ENCODE measurements at regions not wholly inside any gene's neighbourhood (a gene's known extent, or its start where the extent isn't known, plus 50 kb on each side); places are given as distances from the start of the nearest gene placed in this dataset.

GRCh38 chr6:122886481-122886880 is 97.4 kb downstream of the SMPDL3A start (continued):
- TF ChIP-seq PRDM15 (CRISPR knock-in tag; IDR thresholded peaks at IDR 0.05) (no peak), ESRRA (CRISPR knock-in tag; IDR thresholded peaks at IDR 0.05; ENCODE audit: borderline replicate concordance) (no peak), ZNF121 (CRISPR knock-in tag; IDR thresholded peaks at IDR 0.05) (no peak), STAT6 (CRISPR knock-in tag; conservative IDR thresholded peaks at IDR 0.05; ENCODE audit: low read depth) (no peak), MXD4 (CRISPR knock-in tag; IDR thresholded peaks at IDR 0.05; ENCODE audit: borderline replicate concordance) (no peak), ZNF423 (CRISPR knock-in tag; IDR thresholded peaks at IDR 0.05) (no peak), ATF6 (CRISPR knock-in tag; IDR thresholded peaks at IDR 0.05) (no peak), FOXJ3 (CRISPR knock-in tag; IDR thresholded peaks at IDR 0.05; ENCODE audit: borderline replicate concordance) (no peak), SOX15 (CRISPR knock-in tag; IDR thresholded peaks at IDR 0.05) (no peak)
- TF ChIP-seq, protein P1, sequence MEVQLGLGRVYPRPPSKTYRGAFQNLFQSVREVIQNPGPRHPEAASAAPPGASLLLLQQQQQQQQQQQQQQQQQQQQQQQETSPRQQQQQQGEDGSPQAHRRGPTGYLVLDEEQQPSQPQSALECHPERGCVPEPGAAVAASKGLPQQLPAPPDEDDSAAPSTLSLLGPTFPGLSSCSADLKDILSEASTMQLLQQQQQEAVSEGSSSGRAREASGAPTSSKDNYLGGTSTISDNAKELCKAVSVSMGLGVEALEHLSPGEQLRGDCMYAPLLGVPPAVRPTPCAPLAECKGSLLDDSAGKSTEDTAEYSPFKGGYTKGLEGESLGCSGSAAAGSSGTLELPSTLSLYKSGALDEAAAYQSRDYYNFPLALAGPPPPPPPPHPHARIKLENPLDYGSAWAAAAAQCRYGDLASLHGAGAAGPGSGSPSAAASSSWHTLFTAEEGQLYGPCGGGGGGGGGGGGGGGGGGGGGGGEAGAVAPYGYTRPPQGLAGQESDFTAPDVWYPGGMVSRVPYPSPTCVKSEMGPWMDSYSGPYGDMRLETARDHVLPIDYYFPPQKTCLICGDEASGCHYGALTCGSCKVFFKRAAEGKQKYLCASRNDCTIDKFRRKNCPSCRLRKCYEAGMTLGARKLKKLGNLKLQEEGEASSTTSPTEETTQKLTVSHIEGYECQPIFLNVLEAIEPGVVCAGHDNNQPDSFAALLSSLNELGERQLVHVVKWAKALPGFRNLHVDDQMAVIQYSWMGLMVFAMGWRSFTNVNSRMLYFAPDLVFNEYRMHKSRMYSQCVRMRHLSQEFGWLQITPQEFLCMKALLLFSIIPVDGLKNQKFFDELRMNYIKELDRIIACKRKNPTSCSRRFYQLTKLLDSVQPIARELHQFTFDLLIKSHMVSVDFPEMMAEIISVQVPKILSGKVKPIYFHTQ (CRISPR knock-in tag; IDR thresholded peaks at IDR 0.05): no peak
- TF ChIP-seq, protein P2, sequence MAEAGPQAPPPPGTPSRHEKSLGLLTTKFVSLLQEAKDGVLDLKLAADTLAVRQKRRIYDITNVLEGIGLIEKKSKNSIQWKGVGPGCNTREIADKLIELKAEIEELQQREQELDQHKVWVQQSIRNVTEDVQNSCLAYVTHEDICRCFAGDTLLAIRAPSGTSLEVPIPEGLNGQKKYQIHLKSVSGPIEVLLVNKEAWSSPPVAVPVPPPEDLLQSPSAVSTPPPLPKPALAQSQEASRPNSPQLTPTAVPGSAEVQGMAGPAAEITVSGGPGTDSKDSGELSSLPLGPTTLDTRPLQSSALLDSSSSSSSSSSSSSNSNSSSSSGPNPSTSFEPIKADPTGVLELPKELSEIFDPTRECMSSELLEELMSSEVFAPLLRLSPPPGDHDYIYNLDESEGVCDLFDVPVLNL (CRISPR knock-in tag; IDR thresholded peaks at IDR 0.05; ENCODE audit: borderline replicate concordance, low read depth): no peak

GRCh38 chr6:122887941-122888340 is 98.9 kb downstream of the SMPDL3A start:
- ATAC-seq (no peak), DNase-seq (ENCODE audit: low spot score) (no peak)
- CTCF ChIA-PET: no interaction called here
- H3K9me3 Mint-ChIP-seq: peaks cover 14% of the 10 kb centered on the region
- H3K27me3 Mint-ChIP-seq (ENCODE audit: low read depth): no peaks in the 10 kb centered on the region; the same call in none of the 2 replicates
- peaks cover 5% of the 10 kb centered on the region for H3K36me3 Mint-ChIP-seq
- H3K27ac Mint-ChIP-seq: no peak overlapping the region
- H3K4me3 Mint-ChIP-seq: no peak overlapping the region
- H3K4me1 Mint-ChIP-seq: peaks cover 9% of the 10 kb centered on the region
- POLR2A ChIA-PET: no interaction called here
- no peak for TF ChIP-seq TEAD4 (CRISPR knock-in tag; IDR thresholded peaks at IDR 0.05)
- no peak for TF ChIP-seq GABPB1 (CRISPR knock-in tag; IDR thresholded peaks at IDR 0.05)
- TF ChIP-seq NFYB (CRISPR knock-in tag; conservative IDR thresholded peaks at IDR 0.05; ENCODE audit: low read depth): no peak
- no peak for TF ChIP-seq ZNF263 (CRISPR knock-in tag; IDR thresholded peaks at IDR 0.05; ENCODE audit: low read depth)
- no peak for TF ChIP-seq FOXK1 (CRISPR knock-in tag; IDR thresholded peaks at IDR 0.05)
- TF ChIP-seq, protein P3, sequence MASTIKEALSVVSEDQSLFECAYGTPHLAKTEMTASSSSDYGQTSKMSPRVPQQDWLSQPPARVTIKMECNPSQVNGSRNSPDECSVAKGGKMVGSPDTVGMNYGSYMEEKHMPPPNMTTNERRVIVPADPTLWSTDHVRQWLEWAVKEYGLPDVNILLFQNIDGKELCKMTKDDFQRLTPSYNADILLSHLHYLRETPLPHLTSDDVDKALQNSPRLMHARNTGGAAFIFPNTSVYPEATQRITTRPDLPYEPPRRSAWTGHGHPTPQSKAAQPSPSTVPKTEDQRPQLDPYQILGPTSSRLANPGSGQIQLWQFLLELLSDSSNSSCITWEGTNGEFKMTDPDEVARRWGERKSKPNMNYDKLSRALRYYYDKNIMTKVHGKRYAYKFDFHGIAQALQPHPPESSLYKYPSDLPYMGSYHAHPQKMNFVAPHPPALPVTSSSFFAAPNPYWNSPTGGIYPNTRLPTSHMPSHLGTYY (CRISPR knock-in tag; IDR thresholded peaks at IDR 0.05): no peak
- TF ChIP-seq GTF2I (CRISPR knock-in tag; conservative IDR thresholded peaks at IDR 0.05): no peak
- no peak for TF ChIP-seq EMX1 (CRISPR knock-in tag; IDR thresholded peaks at IDR 0.05)
- TF ChIP-seq HMGA2 (CRISPR knock-in tag; IDR thresholded peaks at IDR 0.05): no peak
- no peak for TF ChIP-seq CREB1 (CRISPR knock-in tag; IDR thresholded peaks at IDR 0.05)
- TF ChIP-seq ATF2 (CRISPR knock-in tag; IDR thresholded peaks at IDR 0.05; ENCODE audit: borderline replicate concordance, low read depth): no peak
- no peak for TF ChIP-seq NFE2L1 (CRISPR knock-in tag; IDR thresholded peaks at IDR 0.05)
- TF ChIP-seq FOXJ3 (CRISPR knock-in tag; IDR thresholded peaks at IDR 0.05; ENCODE audit: borderline replicate concordance): no peak

Measured in WTC11 (cell line).